Superior temporal gyrus (tissue), 1 donor: ENCODE measurements at regions not wholly inside any gene's neighbourhood (a gene's known extent, or its start where the extent isn't known, plus 50 kb on each side); places are given as distances from the start of the nearest gene placed in this dataset.

Experiments
- DNase-seq: peaks from one replicate; pipeline ENCODE4 v3.0.0-alpha.2; 2016; ENCODE audit errors: extremely low spot score

GRCh38 chr2:125857971-125858794 lies 797.8 kb upstream of the GYPC start:
- no peak for DNase-seq

GRCh38 chr2:125861461-125861860 lies 794.5 kb upstream of the GYPC start:
- DNase-seq, result no peak

DNA sequence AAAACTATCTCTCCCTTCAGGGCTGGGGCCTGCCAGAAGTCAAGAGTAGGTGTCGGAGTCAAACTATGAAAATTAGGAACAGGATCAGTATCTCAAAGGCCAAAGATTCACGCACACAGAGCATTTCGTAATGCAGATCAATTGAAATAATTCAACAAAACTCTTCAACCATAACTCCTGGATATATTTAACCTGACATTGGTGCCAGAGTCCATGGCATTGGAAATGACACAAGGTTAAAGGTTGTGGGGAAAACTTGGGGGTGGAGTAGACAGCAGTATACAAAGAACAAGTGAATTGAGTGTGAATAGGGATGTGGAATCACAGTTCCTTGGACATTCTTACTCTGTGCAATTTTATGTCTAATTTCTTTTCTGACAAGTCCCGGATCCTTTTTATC lies 788.0 kb upstream of the GYPC start:
- DNase-seq, result no peak

- DNase-seq, result no peak
Measured at GRCh38 chr2:125870264-125870663, 785.7 kb upstream of the GYPC start.

- DNase-seq, result no peak
Measured at GRCh38 chr2:125870746-125871145, 785.2 kb upstream of the GYPC start.

DNA sequence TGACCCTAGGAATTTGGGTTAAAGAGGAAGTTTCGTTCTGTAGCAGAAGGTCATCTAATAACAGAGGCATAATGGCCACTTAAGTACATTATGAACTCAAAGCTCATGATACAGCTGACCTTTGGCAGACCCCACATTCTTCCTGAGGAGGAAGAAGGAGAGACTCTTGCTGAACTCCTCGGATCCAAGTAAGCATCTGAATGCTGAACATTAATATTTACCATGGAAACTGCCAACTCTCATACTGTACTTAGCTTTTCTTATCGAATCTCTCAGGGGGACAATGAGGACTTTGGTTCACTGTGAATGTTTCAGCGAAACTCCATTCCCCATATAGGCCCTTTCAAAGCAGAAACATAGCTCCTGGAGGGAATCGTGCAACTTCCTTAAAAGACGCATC lies 781.4 kb upstream of the GYPC start:
- no peak for DNase-seq

DNA sequence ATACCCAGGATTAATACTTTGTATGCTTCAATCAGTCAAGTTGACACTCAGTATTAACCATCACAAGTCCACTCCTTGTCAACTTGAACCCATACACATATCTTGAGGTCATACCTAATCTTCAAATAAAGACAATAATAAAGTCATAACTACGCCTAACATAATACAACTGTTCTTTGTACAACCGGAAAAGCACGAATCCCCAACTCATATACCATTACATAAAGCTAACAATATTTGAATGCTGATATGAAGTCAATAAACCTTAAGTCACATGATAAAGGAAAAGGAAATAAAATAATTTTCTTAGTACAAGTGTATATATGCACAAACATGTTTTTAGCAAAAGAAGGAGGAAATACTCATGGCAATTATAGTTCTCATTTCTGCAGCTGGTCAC lies 770.6 kb upstream of the GYPC start:
- no peak for DNase-seq

- no peak for DNase-seq
Measured at GRCh38 chr2:125886153-125886552, 769.8 kb upstream of the GYPC start.

DNA sequence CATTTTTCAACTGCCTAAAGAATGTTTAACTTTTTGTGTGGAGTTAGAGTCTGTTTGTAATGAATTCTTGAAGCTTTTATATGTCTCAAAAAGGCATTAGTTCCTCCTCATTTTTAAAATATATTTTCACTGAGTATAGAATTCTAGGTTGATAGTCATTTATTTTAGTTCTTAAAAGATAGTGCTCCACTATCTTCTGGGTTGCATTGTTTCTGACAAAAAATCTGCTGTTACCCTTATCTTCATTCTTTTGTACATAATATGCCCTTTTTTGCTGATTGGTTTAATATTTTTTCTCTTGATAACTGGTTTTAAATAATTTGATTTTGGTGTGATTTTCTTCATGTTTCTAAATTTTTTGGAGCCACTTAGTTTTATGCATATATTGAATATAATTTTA lies 754.7 kb upstream of the GYPC start:
- DNase-seq, result no peak

DNA sequence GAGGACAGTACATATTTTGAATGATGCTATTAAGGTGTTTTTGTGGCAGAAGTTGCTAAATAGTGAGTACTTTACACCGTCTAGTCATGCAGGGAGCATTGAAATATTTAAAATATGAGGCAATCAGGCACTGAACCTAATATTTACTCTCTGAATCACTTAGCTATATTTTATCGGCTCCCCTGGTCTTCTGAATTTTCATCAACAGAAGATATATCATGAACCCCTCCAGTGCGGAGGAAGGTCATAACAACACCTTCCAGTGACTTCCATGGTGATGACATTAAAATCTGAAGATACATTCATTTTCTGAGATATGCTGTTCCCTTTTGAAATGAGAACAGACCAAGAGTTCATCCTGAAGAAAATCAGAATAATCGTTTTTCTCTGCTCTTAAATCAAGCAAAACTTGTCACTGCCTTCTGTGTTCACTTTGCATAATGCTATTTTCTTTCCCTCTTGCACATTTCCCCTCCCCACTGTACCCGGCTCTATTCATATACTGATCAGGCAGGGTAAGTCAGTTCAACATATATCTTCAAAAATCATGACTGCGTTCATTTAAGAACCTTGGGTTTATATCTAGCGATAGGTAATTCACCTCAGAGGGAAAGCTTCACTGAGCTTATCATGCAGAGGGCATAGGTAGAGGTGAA lies 729.9 kb upstream of the GYPC start:
- no peak for DNase-seq

DNA sequence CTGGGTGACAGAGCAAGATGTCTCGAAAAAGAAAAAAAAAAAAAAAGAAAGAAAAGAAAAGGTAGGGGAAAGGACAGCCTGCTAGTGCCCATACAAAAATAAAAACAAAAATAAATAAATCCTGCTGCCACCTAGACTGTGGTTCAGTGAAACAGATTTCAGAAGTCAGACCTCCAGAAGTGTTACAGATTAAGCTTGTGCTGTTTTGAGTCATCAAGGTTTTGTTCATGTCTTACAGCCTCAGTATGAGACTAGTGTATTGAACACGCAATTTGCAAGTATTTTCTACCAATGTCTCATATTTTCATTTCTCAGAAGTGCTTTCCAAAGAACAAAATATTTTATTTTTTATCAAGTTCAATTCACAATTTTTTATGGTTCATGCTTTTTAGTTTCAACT lies 720.4 kb upstream of the GYPC start:
- DNase-seq, result no peak

- no peak for DNase-seq
Measured at GRCh38 chr2:125942585-125943424, 713.2 kb upstream of the GYPC start.

DNA sequence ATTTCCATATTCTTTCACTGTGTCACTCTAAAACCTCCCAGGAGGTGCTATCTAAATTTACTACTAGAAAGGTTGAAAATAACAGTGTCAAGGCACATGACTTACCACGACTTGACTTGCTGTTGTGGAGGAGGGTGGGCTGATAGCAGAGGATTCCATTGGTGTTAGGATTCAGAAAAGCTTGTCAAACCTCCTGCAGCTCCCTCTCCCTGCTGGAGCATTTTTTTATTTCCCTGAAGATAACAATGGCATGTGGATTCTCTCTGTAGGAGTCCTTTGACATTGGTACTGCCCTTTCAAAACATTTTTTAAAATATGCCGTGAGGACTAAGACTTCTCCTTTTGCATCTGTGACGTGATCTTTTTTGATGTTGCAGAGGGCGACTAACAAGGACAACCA lies 696.9 kb upstream of the GYPC start:
- DNase-seq, result no peak

DNA sequence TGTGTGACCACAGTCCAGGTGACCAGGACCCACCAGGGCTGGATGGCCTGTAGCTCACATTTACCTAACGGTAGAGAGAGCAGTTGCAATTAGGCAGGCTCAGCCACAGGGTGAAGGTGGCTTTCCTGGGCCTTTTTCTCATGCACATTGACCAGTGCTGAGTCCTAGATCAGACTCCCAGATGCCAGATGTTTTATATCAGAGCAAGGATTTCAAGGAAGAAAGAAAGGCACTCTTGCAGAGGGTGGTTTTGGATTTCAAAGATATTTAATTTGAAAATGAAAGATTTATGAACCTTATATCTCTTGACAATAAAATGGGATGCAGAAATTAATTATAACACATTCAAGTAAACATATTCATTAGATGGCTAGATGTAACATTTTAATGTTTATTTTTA lies 694.2 kb upstream of the GYPC start:
- DNase-seq, result no peak

DNA sequence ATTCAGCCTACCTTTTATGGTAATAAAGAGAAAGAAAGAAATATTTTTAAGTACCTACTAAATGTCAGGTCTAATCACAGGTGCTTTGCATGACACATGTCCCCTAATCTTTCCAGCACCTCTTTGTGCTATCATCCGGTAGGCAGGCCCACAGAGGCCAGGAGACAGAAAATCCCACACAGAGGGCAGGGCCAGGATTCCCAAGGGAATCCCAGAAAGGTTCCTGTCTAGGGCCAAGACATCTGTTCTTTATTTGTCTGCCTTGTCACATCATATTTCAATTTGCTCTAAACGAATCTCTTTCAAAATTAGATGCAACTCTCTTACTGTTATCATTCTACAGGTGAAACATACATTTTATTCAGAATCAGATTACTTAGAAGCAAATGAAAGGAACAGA lies 676.1 kb upstream of the GYPC start:
- DNase-seq, result no peak

GRCh38 chr2:125983364-125983763 lies 672.6 kb upstream of the GYPC start:
- DNase-seq, result no peak

GRCh38 chr2:126029316-126029715 lies 626.6 kb upstream of the GYPC start:
- no peak for DNase-seq

GRCh38 chr2:126038861-126039260 lies 617.1 kb upstream of the GYPC start:
- DNase-seq, result no peak

GRCh38 chr2:126041391-126042047 lies 614.4 kb upstream of the GYPC start:
- no peak for DNase-seq

DNA sequence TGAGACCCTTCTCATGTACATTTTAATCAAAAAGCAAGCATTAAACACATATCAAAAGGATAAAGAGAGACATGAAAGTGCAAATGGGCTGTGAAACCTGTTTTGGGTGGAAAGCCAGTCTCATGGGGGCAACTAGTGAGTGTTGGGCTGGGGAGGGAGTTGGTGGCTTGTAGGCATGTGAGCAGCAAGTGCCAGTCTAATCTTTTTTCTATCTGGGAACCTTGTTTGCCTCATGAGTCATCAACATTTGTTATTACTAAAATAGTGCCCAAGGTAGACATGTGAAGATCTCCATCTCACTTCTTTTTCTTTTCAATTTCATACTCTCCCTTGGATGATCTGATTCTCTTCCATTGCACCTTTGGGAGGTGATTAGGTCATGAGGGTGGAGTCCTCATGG lies 613.9 kb upstream of the GYPC start:
- DNase-seq, result no peak

DNA sequence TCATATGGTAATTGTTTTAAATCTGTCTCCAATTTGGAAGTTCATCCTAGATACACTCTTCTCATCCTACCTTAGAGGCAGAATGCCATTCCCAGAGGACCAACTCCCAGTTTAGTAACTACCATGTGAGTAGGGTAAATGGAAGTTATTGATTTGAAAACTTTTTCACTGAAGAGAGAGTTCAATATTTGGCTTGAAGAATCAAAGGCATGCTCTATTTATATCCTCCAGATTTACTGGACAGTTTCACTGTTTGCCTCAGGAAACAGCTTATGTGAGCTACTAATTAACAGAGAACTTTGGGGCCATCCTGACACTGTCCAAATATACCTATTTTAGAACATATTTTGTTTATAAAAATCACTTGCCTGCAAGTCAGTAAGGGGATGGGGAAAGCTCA lies 607.2 kb upstream of the GYPC start:
- DNase-seq, result no peak

DNA sequence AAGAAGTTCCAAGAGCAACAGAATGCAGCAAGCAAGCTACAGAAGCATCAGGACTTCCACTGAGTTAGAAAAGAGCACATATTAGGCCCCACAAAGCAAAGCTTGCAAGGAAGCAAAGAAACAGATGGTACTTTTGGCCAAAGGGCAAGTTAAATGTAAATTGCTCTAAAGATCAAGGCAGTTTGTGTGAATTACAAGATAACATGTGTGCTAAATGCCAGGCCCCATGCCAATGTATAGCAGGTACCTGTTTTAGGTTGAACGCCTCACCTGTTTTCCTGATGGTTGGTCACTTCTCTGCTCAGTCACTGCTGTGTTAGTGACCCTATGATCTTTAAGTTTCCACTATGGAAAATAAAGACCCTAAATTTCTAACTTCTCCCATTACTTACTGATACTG lies 606.5 kb upstream of the GYPC start:
- DNase-seq, result no peak
